Testis (tissue), 2 donors: ENCODE measurements at regions not wholly inside any gene's neighbourhood (a gene's known extent, or its start where the extent isn't known, plus 50 kb on each side); places are given as distances from the start of the nearest gene placed in this dataset.

ENCODE experiments used
- DNase-seq: peaks from one replicate; pipeline ENCODE4 v3.0.0-alpha.2; 2019
- H3K27ac ChIP-seq, 2 donors: fragments of 200-600 bp; sonication (generic); one replicate each; pipeline ENCODE4 v1.5.1; 2019
- H3K27me3 ChIP-seq: fragments of 200-600 bp; sonication (generic); one replicate; pipeline ENCODE4 v1.5.1; 2019
- H3K36me3 ChIP-seq: fragments of 200-600 bp; sonication (generic); one replicate; pipeline ENCODE4 v1.5.1; 2017; ENCODE audit warnings: low read depth; ENCODE audit errors: missing control alignments
- H3K4me1 ChIP-seq: fragments of 200-600 bp; sonication (generic); one replicate; pipeline ENCODE4 v1.5.1; 2019
- H3K4me3 ChIP-seq, 2 donors: fragments of 200-600 bp; sonication (generic); one replicate each; pipeline ENCODE4 v1.5.1; 2017 to 2019
- H3K9me3 ChIP-seq: fragments of 200-600 bp; sonication (generic); one replicate; pipeline ENCODE4 v1.5.1; 2017
- CTCF ChIP-seq, 3 experiments: fragments of 450-650 bp in 2 of 3; fragments of 200-600 bp in 1 of 3; sonication (generic) in 1 of 3; IDR thresholded peaks; one replicate each; pipeline ENCODE4 v1.5.1; 2016 to 2019; ENCODE audit warnings: antibody characterized with exemption in 3 of 3, mild to moderate bottlenecking in 2 of 3, moderate library complexity in 1 of 3
- POLR2A ChIP-seq: fragments of 450-650 bp; IDR thresholded peaks from one replicate; pipeline ENCODE4 v1.6.1; 2017; ENCODE audit warnings: antibody characterized with exemption, mild to moderate bottlenecking, moderate library complexity
- WGBS, 2 donors: methylation state at CpG; one replicate each; pipeline ENCODE4 v1.1.5; 2018; 5-methylcytosine and 5-hydroxymethylcytosine counted together
- intact Hi-C: fragments of 100-400 bp; cut with DNase I; formaldehyde crosslinking; loops from one replicate; pipeline ENCODE4 v1.15.1; 2023; ENCODE audit warnings: low total_unique reads

GRCh38 chr12:63304887-63305316 lies 153.9 kb upstream of the AVPR1A start:
- TF ChIP-seq CTCF (IDR thresholded peaks at IDR 0.05) (no peak), POLR2A (no peak)
- WGBS, 2 donors = 70 to 76% methylated on average over 5 of the region's 5 CpGs
- intact Hi-C loops = no loop called here
- no peak overlapping the region for H3K27ac ChIP-seq
- H3K27me3 ChIP-seq = no peaks in the 10 kb centered on the region
- DNase-seq = no peak
- no peaks in the 10 kb centered on the region for H3K36me3 ChIP-seq
- no peaks in the 10 kb centered on the region for H3K9me3 ChIP-seq
- no peaks in the 10 kb centered on the region for H3K4me1 ChIP-seq
- H3K4me3 ChIP-seq = no peak overlapping the region

GRCh38 chr12:63302941-63303536 lies 152.0 kb upstream of the AVPR1A start:
- H3K27ac ChIP-seq = no peak overlapping the region
- 35 to 36% methylated on average over 2 of the region's 2 CpGs for WGBS, 2 donors
- intact Hi-C loops = no loop called here

GRCh38 chr12:63302269-63302940 lies 151.4 kb upstream of the AVPR1A start:
- no peak for DNase-seq
- Histone ChIP-seq H3K9me3 (no peaks in the 10 kb centered on the region), H3K27me3 (no peaks in the 10 kb centered on the region), H3K4me1 (no peaks in the 10 kb centered on the region), H3K36me3 (no peaks in the 10 kb centered on the region), H3K27ac (no peak overlapping the region), H3K4me3 (no peak overlapping the region)
- TF ChIP-seq CTCF (IDR thresholded peaks at IDR 0.05) (no peak), POLR2A (no peak)
- intact Hi-C loops = no loop called here
- WGBS, 2 donors = 58 to 65% methylated on average over 7 of the region's 7 CpGs

More at GRCh38 chr12:63302941-63303536, 152.0 kb upstream of the AVPR1A start:
- Histone ChIP-seq H3K4me3 (no peak overlapping the region), H3K36me3 (no peaks in the 10 kb centered on the region), H3K27me3 (no peaks in the 10 kb centered on the region), H3K4me1 (no peaks in the 10 kb centered on the region), H3K9me3 (no peaks in the 10 kb centered on the region)
- DNase-seq = no peak
- TF ChIP-seq CTCF (IDR thresholded peaks at IDR 0.05) = no peak

- TF ChIP-seq POLR2A (no peak), CTCF (IDR thresholded peaks at IDR 0.05) (no peak)
- H3K9me3 ChIP-seq = no peaks in the 10 kb centered on the region
- H3K27ac ChIP-seq = no peak overlapping the region
- intact Hi-C loops = no loop called here
- H3K36me3 ChIP-seq = no peaks in the 10 kb centered on the region
- DNase-seq = no peak
- H3K4me3 ChIP-seq = no peak overlapping the region
- H3K4me1 ChIP-seq = no peaks in the 10 kb centered on the region
- H3K27me3 ChIP-seq = no peaks in the 10 kb centered on the region
Measured at GRCh38 chr12:63301311-63301710, 150.3 kb upstream of the AVPR1A start.

GRCh38 chr12:63298386-63298930 lies 147.5 kb upstream of the AVPR1A start:
- no peaks in the 10 kb centered on the region for H3K27me3 ChIP-seq
- intact Hi-C loops = no loop called here
- TF ChIP-seq CTCF (IDR thresholded peaks at IDR 0.05) = no peak
- TF ChIP-seq POLR2A = no peak
- 76 to 88% methylated on average over 2 of the region's 2 CpGs for WGBS, 2 donors
- no peaks in the 10 kb centered on the region for H3K9me3 ChIP-seq
- no peak overlapping the region for H3K4me3 ChIP-seq
- H3K36me3 ChIP-seq = no peaks in the 10 kb centered on the region
- no peak for DNase-seq
- no peak overlapping the region for H3K27ac ChIP-seq
- no peaks in the 10 kb centered on the region for H3K4me1 ChIP-seq
